Prostate gland (tissue), 2 donors: ENCODE measurements at regions not wholly inside any gene's neighbourhood (a gene's known extent, or its start where the extent isn't known, plus 50 kb on each side); places are given as distances from the start of the nearest gene placed in this dataset.

Source experiments
- POLR2AphosphoS5 ChIP-seq: sonication (generic); formaldehyde crosslinking; IDR thresholded peaks from one replicate; pipeline ENCODE4 v1.6.1; 2017; ENCODE audit warnings: antibody characterized with exemption
- TF ChIP-seq, protein P1 (sequence below), 4 experiments: fragments of 200-600 bp in 2 of 4; fragments of 450-650 bp in 2 of 4; sonication (generic) in 2 of 4; IDR thresholded peaks; 1 replicate in 3 of 4; 2 replicates in 1 of 4; pipeline ENCODE4 v1.5.1; 2016 to 2019; ENCODE audit warnings: antibody characterized with exemption in 4 of 4, mild to moderate bottlenecking in 2 of 4, moderate library complexity in 2 of 4

DNA sequence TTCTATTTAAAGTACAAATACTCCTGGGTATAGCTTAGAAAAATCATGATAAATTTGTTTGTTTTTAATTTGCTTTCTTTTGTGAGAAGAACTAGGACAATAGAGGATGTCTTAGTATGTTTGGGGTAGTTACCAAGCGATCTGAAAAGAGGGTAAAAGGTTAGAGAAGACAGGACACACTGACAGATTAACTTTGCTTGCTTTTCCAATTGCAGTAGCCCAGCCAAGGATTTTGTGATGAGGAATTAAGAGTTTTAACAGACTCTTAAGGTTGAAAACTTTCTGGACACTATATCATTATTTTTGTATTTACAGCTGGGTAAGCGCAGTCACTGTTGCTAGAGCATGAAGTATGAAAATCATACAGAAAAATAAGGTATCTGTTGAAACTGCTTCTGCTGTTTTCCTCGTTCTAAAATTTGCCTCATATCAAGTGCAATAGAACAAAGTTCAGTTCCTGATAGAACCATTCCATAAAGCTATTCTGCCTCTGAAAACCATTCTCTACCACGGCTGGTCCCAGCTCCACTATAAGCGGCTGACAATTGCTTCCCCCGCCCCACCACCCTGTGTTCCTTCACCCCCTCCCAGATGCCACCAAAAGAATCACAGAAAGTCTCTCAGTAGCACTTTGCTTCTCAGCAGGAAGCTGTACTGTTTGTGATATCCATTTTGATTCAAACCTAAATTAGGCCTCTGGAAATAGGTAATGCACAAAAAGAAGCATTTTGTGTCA is 413.4 kb downstream of the BCAT1 start:
- no peak for TF ChIP-seq POLR2AphosphoS5
- TF ChIP-seq, protein P1, sequence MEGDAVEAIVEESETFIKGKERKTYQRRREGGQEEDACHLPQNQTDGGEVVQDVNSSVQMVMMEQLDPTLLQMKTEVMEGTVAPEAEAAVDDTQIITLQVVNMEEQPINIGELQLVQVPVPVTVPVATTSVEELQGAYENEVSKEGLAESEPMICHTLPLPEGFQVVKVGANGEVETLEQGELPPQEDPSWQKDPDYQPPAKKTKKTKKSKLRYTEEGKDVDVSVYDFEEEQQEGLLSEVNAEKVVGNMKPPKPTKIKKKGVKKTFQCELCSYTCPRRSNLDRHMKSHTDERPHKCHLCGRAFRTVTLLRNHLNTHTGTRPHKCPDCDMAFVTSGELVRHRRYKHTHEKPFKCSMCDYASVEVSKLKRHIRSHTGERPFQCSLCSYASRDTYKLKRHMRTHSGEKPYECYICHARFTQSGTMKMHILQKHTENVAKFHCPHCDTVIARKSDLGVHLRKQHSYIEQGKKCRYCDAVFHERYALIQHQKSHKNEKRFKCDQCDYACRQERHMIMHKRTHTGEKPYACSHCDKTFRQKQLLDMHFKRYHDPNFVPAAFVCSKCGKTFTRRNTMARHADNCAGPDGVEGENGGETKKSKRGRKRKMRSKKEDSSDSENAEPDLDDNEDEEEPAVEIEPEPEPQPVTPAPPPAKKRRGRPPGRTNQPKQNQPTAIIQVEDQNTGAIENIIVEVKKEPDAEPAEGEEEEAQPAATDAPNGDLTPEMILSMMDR (IDR thresholded peaks at IDR 0.05): no peak
